ENCODE measurements at regions not wholly inside any gene's neighbourhood (a gene's known extent, or its start where the extent isn't known, plus 50 kb on each side); places are given as distances from the start of the nearest gene placed in this dataset.
"Not testable (repeated sequence)": the region's sequence is repeated elsewhere in the genome, so short reads cannot be mapped to it uniquely, and the experiment has no call there.

DNA sequence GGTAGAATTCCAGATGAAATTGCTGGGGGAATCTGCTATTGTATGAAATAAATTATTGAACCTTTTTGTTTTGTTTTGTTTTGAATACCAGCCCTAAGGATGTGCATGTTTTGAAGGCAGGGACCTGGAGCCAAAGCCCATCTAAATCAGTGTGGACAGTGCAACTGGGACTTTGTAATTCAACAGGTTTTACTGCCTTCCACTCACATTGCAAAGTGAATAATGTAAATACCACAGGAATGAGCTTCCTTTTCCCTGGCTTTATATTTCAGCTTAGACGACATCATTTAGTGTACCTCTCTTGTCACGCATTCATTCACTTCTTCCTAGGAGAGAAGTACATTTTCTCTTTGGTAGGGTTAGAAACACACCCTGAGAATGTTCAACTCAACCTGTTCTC lies 795.0 kb downstream of the CENPC start:
- H3K27ac ChIP-seq (ENCODE audit: low read length): no peak overlapping the region
- no peaks in the 10 kb centered on the region for H3K79me2 ChIP-seq (ENCODE audit: low read length)
- no peaks in the 10 kb centered on the region for H3K27me3 ChIP-seq (replicated peaks; ENCODE audit: insufficient read depth, low read length)
- H3K9me3 ChIP-seq (replicated peaks; ENCODE audit: insufficient read depth, low read length): no peaks in the 10 kb centered on the region
- no peaks in the 10 kb centered on the region for H4K20me1 ChIP-seq (ENCODE audit: insufficient read depth, low read length)
- H3K9me2 ChIP-seq (replicated peaks; ENCODE audit: insufficient read depth, low read length): no peaks in the 10 kb centered on the region
- no peak overlapping the region for H2AFZ ChIP-seq (ENCODE audit: low read length)
- no peak overlapping the region for H3K4me3 ChIP-seq (ENCODE audit: low read length)
- no peaks in the 10 kb centered on the region for H3F3A ChIP-seq (ENCODE audit: insufficient read depth, low read length)
- DNase-seq: no peak
- TF ChIP-seq EZH2 (optimal IDR thresholded peaks at IDR 0.05; ENCODE audit: low read depth, low read length) (no peak), EZH2phosphoT487 (IDR thresholded peaks at IDR 0.05; ENCODE audit: low read length) (no peak)
- TF ChIP-seq, protein P1, sequence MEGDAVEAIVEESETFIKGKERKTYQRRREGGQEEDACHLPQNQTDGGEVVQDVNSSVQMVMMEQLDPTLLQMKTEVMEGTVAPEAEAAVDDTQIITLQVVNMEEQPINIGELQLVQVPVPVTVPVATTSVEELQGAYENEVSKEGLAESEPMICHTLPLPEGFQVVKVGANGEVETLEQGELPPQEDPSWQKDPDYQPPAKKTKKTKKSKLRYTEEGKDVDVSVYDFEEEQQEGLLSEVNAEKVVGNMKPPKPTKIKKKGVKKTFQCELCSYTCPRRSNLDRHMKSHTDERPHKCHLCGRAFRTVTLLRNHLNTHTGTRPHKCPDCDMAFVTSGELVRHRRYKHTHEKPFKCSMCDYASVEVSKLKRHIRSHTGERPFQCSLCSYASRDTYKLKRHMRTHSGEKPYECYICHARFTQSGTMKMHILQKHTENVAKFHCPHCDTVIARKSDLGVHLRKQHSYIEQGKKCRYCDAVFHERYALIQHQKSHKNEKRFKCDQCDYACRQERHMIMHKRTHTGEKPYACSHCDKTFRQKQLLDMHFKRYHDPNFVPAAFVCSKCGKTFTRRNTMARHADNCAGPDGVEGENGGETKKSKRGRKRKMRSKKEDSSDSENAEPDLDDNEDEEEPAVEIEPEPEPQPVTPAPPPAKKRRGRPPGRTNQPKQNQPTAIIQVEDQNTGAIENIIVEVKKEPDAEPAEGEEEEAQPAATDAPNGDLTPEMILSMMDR (IDR thresholded peaks at IDR 0.05; ENCODE audit: low read length): no peak
- no peak overlapping the region for H3K4me2 ChIP-seq (ENCODE audit: low read depth, low read length)
- H3K9ac ChIP-seq (ENCODE audit: low read length): no peak overlapping the region
- H3K4me1 ChIP-seq (ENCODE audit: low read length): no peaks in the 10 kb centered on the region
- H3K36me3 ChIP-seq (replicated peaks; ENCODE audit: insufficient read depth, low read length): no peaks in the 10 kb centered on the region

DNA sequence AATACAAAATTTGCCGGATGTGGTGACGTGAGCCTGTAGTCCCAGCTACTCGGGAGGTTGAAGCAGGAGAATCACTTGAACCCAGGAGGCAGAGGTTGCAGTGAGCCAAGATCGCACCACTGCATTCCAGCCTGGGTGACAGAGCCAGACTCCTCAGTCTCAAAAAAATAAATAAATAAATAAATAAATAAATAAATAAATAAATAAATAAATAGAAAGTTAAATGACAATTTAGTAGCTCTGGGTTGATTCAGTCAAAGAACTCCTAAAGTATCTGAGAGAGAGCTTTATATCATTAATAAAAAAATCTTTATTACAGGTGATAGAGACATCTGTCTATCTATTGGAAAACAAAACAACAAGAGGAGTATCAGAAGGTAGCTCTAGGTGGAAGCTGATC lies 798.4 kb downstream of the CENPC start:
- not testable (repeated sequence) for H3K79me2 ChIP-seq (ENCODE audit: low read length); H3K9ac ChIP-seq (ENCODE audit: low read length); H2AFZ ChIP-seq (ENCODE audit: low read length); H4K20me1 ChIP-seq (ENCODE audit: insufficient read depth, low read length); H3K27me3 ChIP-seq (replicated peaks; ENCODE audit: insufficient read depth, low read length); H3K4me3 ChIP-seq (ENCODE audit: low read length); H3K27ac ChIP-seq (ENCODE audit: low read length); H3K4me1 ChIP-seq (ENCODE audit: low read length); H3K9me3 ChIP-seq (replicated peaks; ENCODE audit: insufficient read depth, low read length); H3K36me3 ChIP-seq (replicated peaks; ENCODE audit: insufficient read depth, low read length); DNase-seq; H3K4me2 ChIP-seq (ENCODE audit: low read depth, low read length); H3F3A ChIP-seq (ENCODE audit: insufficient read depth, low read length); H3K9me2 ChIP-seq (replicated peaks; ENCODE audit: insufficient read depth, low read length)

DNA sequence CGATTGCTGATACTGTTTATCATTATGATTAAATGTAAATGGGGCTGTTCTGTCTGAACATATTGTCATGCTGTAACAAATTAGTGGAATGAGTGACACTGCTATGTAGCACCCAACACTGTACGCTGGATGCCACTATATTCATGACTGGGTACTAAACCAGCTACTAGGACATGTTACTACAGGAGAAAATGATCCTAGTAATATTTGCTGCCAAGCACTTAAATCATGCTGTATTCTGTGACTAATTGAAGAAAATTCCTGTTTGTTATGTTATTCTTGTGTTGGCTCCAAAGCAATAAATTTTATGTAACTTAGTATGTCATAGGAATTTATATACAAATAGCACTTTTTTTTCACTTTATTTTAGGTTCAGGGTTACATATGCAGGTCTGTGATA lies 804.2 kb downstream of the CENPC start:
- TF ChIP-seq EZH2phosphoT487 (IDR thresholded peaks at IDR 0.05; ENCODE audit: low read length) (no peak), EZH2 (optimal IDR thresholded peaks at IDR 0.05; ENCODE audit: low read depth, low read length) (no peak)
- TF ChIP-seq, protein P1 (IDR thresholded peaks at IDR 0.05; ENCODE audit: low read length): no peak
- no peaks in the 10 kb centered on the region for H3K4me1 ChIP-seq (ENCODE audit: low read length)

DNA sequence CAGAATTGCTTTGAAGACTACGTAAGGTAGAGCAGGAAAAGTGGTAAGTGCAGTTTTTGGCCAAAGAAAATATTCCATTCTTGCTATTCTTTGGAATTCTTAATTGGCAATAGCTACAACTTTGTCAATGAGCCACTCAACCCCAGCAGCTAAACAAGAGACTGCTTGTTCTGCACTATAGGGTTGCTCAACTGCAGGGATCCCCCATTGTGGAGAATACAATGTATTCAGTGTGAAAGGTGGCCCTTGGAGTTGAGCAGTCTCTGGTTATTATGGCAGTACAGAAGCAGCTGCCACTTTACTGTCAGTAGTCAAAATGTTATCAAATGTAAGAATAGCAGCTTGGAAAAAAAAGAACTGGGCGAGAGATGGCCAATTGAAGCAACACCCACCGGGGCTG lies 808.7 kb downstream of the CENPC start:
- Histone ChIP-seq H3K36me3 (replicated peaks; ENCODE audit: insufficient read depth, low read length) (no peaks in the 10 kb centered on the region), H3K27me3 (replicated peaks; ENCODE audit: insufficient read depth, low read length) (no peaks in the 10 kb centered on the region), H3K4me3 (ENCODE audit: low read length) (no peak overlapping the region), H3F3A (ENCODE audit: insufficient read depth, low read length) (no peaks in the 10 kb centered on the region), H4K20me1 (ENCODE audit: insufficient read depth, low read length) (no peaks in the 10 kb centered on the region), H3K79me2 (ENCODE audit: low read length) (no peaks in the 10 kb centered on the region), H3K9me3 (replicated peaks; ENCODE audit: insufficient read depth, low read length) (no peaks in the 10 kb centered on the region), H3K4me2 (ENCODE audit: low read depth, low read length) (no peak overlapping the region), H3K9ac (ENCODE audit: low read length) (no peak overlapping the region), H3K4me1 (ENCODE audit: low read length) (no peaks in the 10 kb centered on the region), H2AFZ (ENCODE audit: low read length) (no peak overlapping the region), H3K9me2 (replicated peaks; ENCODE audit: insufficient read depth, low read length) (no peaks in the 10 kb centered on the region), H3K27ac (ENCODE audit: low read length) (no peak overlapping the region)
- TF ChIP-seq, protein P1 (IDR thresholded peaks at IDR 0.05; ENCODE audit: low read length): no peak
- no peak for TF ChIP-seq EZH2phosphoT487 (IDR thresholded peaks at IDR 0.05; ENCODE audit: low read length)
- DNase-seq: no peak

More for the DNA sequence above, 804.2 kb downstream of the CENPC start:
- no peak for DNase-seq
- H3K27me3 ChIP-seq (replicated peaks; ENCODE audit: insufficient read depth, low read length): no peaks in the 10 kb centered on the region
- no peaks in the 10 kb centered on the region for H3K9me3 ChIP-seq (replicated peaks; ENCODE audit: insufficient read depth, low read length)
- H3K9ac ChIP-seq (ENCODE audit: low read length): no peak overlapping the region
- no peak overlapping the region for H2AFZ ChIP-seq (ENCODE audit: low read length)
- no peaks in the 10 kb centered on the region for H3F3A ChIP-seq (ENCODE audit: insufficient read depth, low read length)
- H3K9me2 ChIP-seq (replicated peaks; ENCODE audit: insufficient read depth, low read length): no peaks in the 10 kb centered on the region
- no peak overlapping the region for H3K4me3 ChIP-seq (ENCODE audit: low read length)
- H4K20me1 ChIP-seq (ENCODE audit: insufficient read depth, low read length): no peaks in the 10 kb centered on the region
- no peak overlapping the region for H3K27ac ChIP-seq (ENCODE audit: low read length)
- H3K4me2 ChIP-seq (ENCODE audit: low read depth, low read length): no peak overlapping the region
- H3K79me2 ChIP-seq (ENCODE audit: low read length): no peaks in the 10 kb centered on the region
- H3K36me3 ChIP-seq (replicated peaks; ENCODE audit: insufficient read depth, low read length): no peaks in the 10 kb centered on the region

All from MM.1S (cell line).